Neuronal stem cell (in vitro differentiated cells): ENCODE measurements at regions not wholly inside any gene's neighbourhood (a gene's known extent, or its start where the extent isn't known, plus 50 kb on each side); places are given as distances from the start of the nearest gene placed in this dataset.

Source experiments
- DNase-seq: peaks from one replicate; pipeline ENCODE4 v3.0.0-alpha.2; 2013; ENCODE audit warnings: low spot score
- H2AFZ ChIP-seq: one replicate; pipeline ENCODE4 v1.6.1; 2013; ENCODE audit warnings: mild to moderate bottlenecking, low read length, inconsistent platforms
- H2AK5ac ChIP-seq: 2 replicates; pipeline ENCODE4 v1.6.1; 2013; ENCODE audit warnings: low read depth, mild to moderate bottlenecking, inconsistent platforms, low read length, moderate library complexity, mixed read lengths
- H2BK120ac ChIP-seq: 2 replicates; pipeline ENCODE4 v1.6.1; 2013; ENCODE audit warnings: low read depth, mild to moderate bottlenecking, inconsistent platforms, low read length, moderate library complexity, mixed read lengths
- H2BK12ac ChIP-seq: one replicate; pipeline ENCODE4 v1.6.1; 2013; ENCODE audit warnings: low read length, inconsistent platforms
- H2BK15ac ChIP-seq: 2 replicates; pipeline ENCODE4 v1.6.1; 2013; ENCODE audit warnings: mild to moderate bottlenecking, low read length, inconsistent platforms, mixed read lengths
- H2BK5ac ChIP-seq: one replicate; pipeline ENCODE4 v1.6.1; 2013; ENCODE audit warnings: inconsistent platforms, mild to moderate bottlenecking, low read length, moderate library complexity
- H3K14ac ChIP-seq: one replicate; pipeline ENCODE4 v1.6.1; 2013; ENCODE audit warnings: low read length, inconsistent platforms
- H3K18ac ChIP-seq: 2 replicates; pipeline ENCODE4 v1.6.1; 2013; ENCODE audit warnings: low read length, inconsistent platforms
- H3K23ac ChIP-seq: 2 replicates; pipeline ENCODE4 v1.6.1; 2013; ENCODE audit warnings: low read depth, mild to moderate bottlenecking, mixed read lengths, low read length, inconsistent platforms; ENCODE audit not compliant: poor library complexity
- H3K27ac ChIP-seq: replicated peaks from 3 replicates; pipeline ENCODE4 v1.5.1; 2013; ENCODE audit warnings: low read length, inconsistent platforms
- H3K27me3 ChIP-seq, 3 experiments: 2 replicates each; pipeline ENCODE4 v1.6.1; 2013; ENCODE audit warnings: low read length in 3 of 3, mild to moderate bottlenecking in 2 of 3, inconsistent platforms in 1 of 3, low read depth in 1 of 3, mixed read lengths in 1 of 3, moderate library complexity in 1 of 3; ENCODE audit not compliant: control insufficient read depth in 3 of 3, insufficient read depth in 3 of 3
- H3K36me3 ChIP-seq, 2 donors: replicated peaks in 1 of 2; 2 replicates each; pipeline ENCODE4 v1.6.1; 2013; ENCODE audit warnings: low read length in 2 of 2; ENCODE audit not compliant: control insufficient read depth in 2 of 2, insufficient read depth in 2 of 2
- H3K4ac ChIP-seq: 2 replicates; pipeline ENCODE4 v1.6.1; 2013; ENCODE audit warnings: inconsistent platforms, mild to moderate bottlenecking, low read length, moderate library complexity
- H3K4me1 ChIP-seq, 2 donors: 1 replicate in 1 of 2; 2 replicates in 1 of 2; pipeline ENCODE4 v1.6.1; 2013; ENCODE audit warnings: low read length in 2 of 2, low read depth in 1 of 2; ENCODE audit not compliant: control insufficient read depth in 2 of 2, insufficient read depth in 1 of 2
- H3K4me2 ChIP-seq: one replicate; pipeline ENCODE4 v1.6.1; 2013; ENCODE audit warnings: mild to moderate bottlenecking, low read length, inconsistent platforms; ENCODE audit not compliant: insufficient read depth, poor library complexity, severe bottlenecking
- H3K4me3 ChIP-seq, 2 donors: 2 replicates each; pipeline ENCODE4 v1.5.1; 2013; ENCODE audit warnings: low read length in 2 of 2, mild to moderate bottlenecking in 2 of 2, inconsistent platforms in 1 of 2, moderate library complexity in 1 of 2
- H3K79me1 ChIP-seq: one replicate; pipeline ENCODE4 v1.6.1; 2013; ENCODE audit warnings: low read depth, mild to moderate bottlenecking, inconsistent platforms, low read length, moderate library complexity
- H3K9ac ChIP-seq: one replicate; pipeline ENCODE4 v1.6.1; 2013; ENCODE audit warnings: mild to moderate bottlenecking, low read depth, low read length, inconsistent platforms; ENCODE audit not compliant: poor library complexity
- H3K9me3 ChIP-seq, 2 donors: replicated peaks in 1 of 2; 2 replicates each; pipeline versions ENCODE3 to v1.6.1; 2013; ENCODE audit warnings: low read length in 2 of 2, mild to moderate bottlenecking in 2 of 2, inconsistent platforms in 1 of 2, low read depth in 1 of 2, mixed read lengths in 1 of 2, moderate library complexity in 1 of 2; ENCODE audit not compliant: control insufficient read depth in 2 of 2, insufficient read depth in 1 of 2
- H4K8ac ChIP-seq: one replicate; pipeline ENCODE4 v1.6.1; 2013; ENCODE audit warnings: low read depth, mild to moderate bottlenecking, inconsistent platforms, low read length, moderate library complexity
- H4K91ac ChIP-seq: one replicate; pipeline ENCODE4 v1.6.1; 2013; ENCODE audit warnings: low read length, low read depth, mild to moderate bottlenecking, inconsistent platforms; ENCODE audit not compliant: poor library complexity
- WGBS, 2 donors: extraction: QIAGEN DNeasy Blood & Tissue Kit; methylation state at CpG; one replicate each; pipeline ENCODE4 v1.1.7; 2013; ENCODE audit warnings: missing lambda C conversion rate in 2 of 2, mixed read lengths in 1 of 2; ENCODE audit not compliant: insufficient read length in 2 of 2, insufficient replicate concordance in 1 of 2; ENCODE audit errors: extremely low coverage in 2 of 2; 5-methylcytosine and 5-hydroxymethylcytosine counted together

GRCh38 chr12:16119618-16120415 is 157.7 kb downstream of the SLC15A5 start:
- Histone ChIP-seq H3K27me3 (no peaks in the 10 kb centered on the region), H3K14ac (no peak overlapping the region), H4K8ac (no peak overlapping the region), H2AK5ac (no peak overlapping the region), H2BK15ac (no peak overlapping the region), H2BK5ac (no peak overlapping the region), H3K23ac (no peak overlapping the region), H3K4me2 (no peak overlapping the region), H3K36me3 (no peaks in the 10 kb centered on the region), H3K4me1 (no peaks in the 10 kb centered on the region), H2BK120ac (no peak overlapping the region), H3K18ac (no peak overlapping the region), H3K4me3 (no peak overlapping the region), H4K91ac (no peak overlapping the region), H3K79me1 (no peaks in the 10 kb centered on the region), H3K9me3 (no peaks in the 10 kb centered on the region), H2BK12ac (no peak overlapping the region), H3K27ac (no peak overlapping the region), H2AFZ (no peak overlapping the region), H3K9ac (no peak overlapping the region), H3K4ac (no peak overlapping the region)
- WGBS, 2 donors: no CpG with 5 or more reads among the region's 5 CpGs
- DNase-seq: no peak

- no peak overlapping the region for H2BK120ac ChIP-seq
- H4K8ac ChIP-seq: no peak overlapping the region
- H3K27me3 ChIP-seq: no peaks in the 10 kb centered on the region
- no peak overlapping the region for H2BK5ac ChIP-seq
- H3K4me2 ChIP-seq: no peak overlapping the region
- peak overlapping the region; percentile 43 for H2AFZ ChIP-seq
- no peak overlapping the region for H3K27ac ChIP-seq
- no peaks in the 10 kb centered on the region for H3K36me3 ChIP-seq
- H3K4me3 ChIP-seq: no peak overlapping the region
- no peaks in the 10 kb centered on the region for H3K9me3 ChIP-seq
- no peak overlapping the region for H3K9ac ChIP-seq
- no peak overlapping the region for H2BK12ac ChIP-seq
- no peak overlapping the region for H3K4ac ChIP-seq
- H3K14ac ChIP-seq: no peak overlapping the region
- no peaks in the 10 kb centered on the region for H3K79me1 ChIP-seq
- no peak overlapping the region for H2BK15ac ChIP-seq
- no peak overlapping the region for H4K91ac ChIP-seq
- no peaks in the 10 kb centered on the region for H3K4me1 ChIP-seq
- H2AK5ac ChIP-seq: no peak overlapping the region
- no peak overlapping the region for H3K18ac ChIP-seq
- H3K23ac ChIP-seq: no peak overlapping the region
- peak; percentile 21 for DNase-seq
Measured at GRCh38 chr12:16118586-16118985, 158.9 kb downstream of the SLC15A5 start.

- Histone ChIP-seq H3K27me3 (no peaks in the 10 kb centered on the region), H3K4me3 (no peak overlapping the region), H2BK15ac (no peak overlapping the region), H3K4me1 (peaks cover 2 to 7% of the 10 kb centered on the region in 2 donors), H3K4me2 (no peak overlapping the region), H3K9ac (no peak overlapping the region), H2BK5ac (no peak overlapping the region), H2AK5ac (no peak overlapping the region), H2AFZ (peak overlapping the region; percentile 88), H4K8ac (no peak overlapping the region), H2BK120ac (no peak overlapping the region), H3K36me3 (no peaks in the 10 kb centered on the region), H3K23ac (no peak overlapping the region), H3K9me3 (no peaks in the 10 kb centered on the region), H3K14ac (no peak overlapping the region), H4K91ac (no peak overlapping the region), H3K18ac (no peak overlapping the region), H3K79me1 (no peaks in the 10 kb centered on the region), H3K27ac (no peak overlapping the region), H3K4ac (no peak overlapping the region), H2BK12ac (no peak overlapping the region)
- peak; percentile 29 for DNase-seq
- WGBS, 2 donors: no CpG with 5 or more reads among the region's 11 CpGs
Measured at GRCh38 chr12:16112612-16113560, 164.6 kb downstream of the SLC15A5 start.

- Histone ChIP-seq H3K4me1 (peaks cover 2 to 7% of the 10 kb centered on the region in 2 donors), H3K23ac (no peak overlapping the region), H3K79me1 (no peaks in the 10 kb centered on the region), H3K36me3 (no peaks in the 10 kb centered on the region), H3K4me3 (no peak overlapping the region), H2BK120ac (no peak overlapping the region), H3K9ac (no peak overlapping the region), H3K4ac (no peak overlapping the region), H3K27ac (no peak overlapping the region), H2BK5ac (no peak overlapping the region), H2AFZ (peak overlapping the region; percentile 88), H3K4me2 (no peak overlapping the region), H4K91ac (no peak overlapping the region), H2AK5ac (no peak overlapping the region), H3K27me3 (no peaks in the 10 kb centered on the region), H2BK15ac (no peak overlapping the region), H3K14ac (no peak overlapping the region), H2BK12ac (no peak overlapping the region), H4K8ac (no peak overlapping the region), H3K18ac (no peak overlapping the region), H3K9me3 (no peaks in the 10 kb centered on the region)
- WGBS, 2 donors: no CpG with 5 or more reads among the region's 4 CpGs
- DNase-seq: no peak
Measured at GRCh38 chr12:16112130-16112529, 165.4 kb downstream of the SLC15A5 start.
